HL-60 (cell line): ENCODE measurements at regions not wholly inside any gene's neighbourhood (a gene's known extent, or its start where the extent isn't known, plus 50 kb on each side); places are given as distances from the start of the nearest gene placed in this dataset.

ENCODE experiments used
- DNase-seq, 2 experiments: peaks; one replicate each; pipeline ENCODE4 v3.0.0-alpha.2; 2010 to 2020; ENCODE audit warnings: low read depth in 1 of 2, low spot score in 1 of 2
- H3K27ac ChIP-seq: fragments of 250-450 bp; sonication (Bioruptor Pico); replicated peaks from 2 replicates; pipeline ENCODE4 v1.5.1; 2020; ENCODE audit warnings: mild to moderate bottlenecking, moderate library complexity
- H3K27me3 ChIP-seq: fragments of 250-450 bp; sonication (Bioruptor Pico); 2 replicates; pipeline ENCODE4 v1.5.1; 2021; ENCODE audit warnings: mild to moderate bottlenecking, moderate library complexity; ENCODE audit not compliant: insufficient read depth, poor library complexity, severe bottlenecking
- H3K4me3 ChIP-seq: replicated peaks from 2 replicates; pipeline ENCODE4 v1.5.1; 2011; ENCODE audit warnings: mild to moderate bottlenecking, control low read depth, low read length; ENCODE audit not compliant: insufficient read depth
- GABPA ChIP-seq: IDR thresholded peaks from 2 replicates; pipeline ENCODE4 v1.6.1; 2012; ENCODE audit warnings: low read depth
- POLR2AphosphoS5 ChIP-seq: IDR thresholded peaks from 2 replicates; pipeline ENCODE4 v1.6.1; 2012; ENCODE audit warnings: low read depth
- SPI1 ChIP-seq: IDR thresholded peaks from 2 replicates; pipeline ENCODE4 v1.6.1; 2012; ENCODE audit warnings: low read depth, mild to moderate bottlenecking, borderline replicate concordance
- TF ChIP-seq, protein P1 (sequence below): IDR thresholded peaks from 2 replicates; pipeline ENCODE4 v1.6.1; 2012; ENCODE audit warnings: low read depth; ENCODE audit not compliant: insufficient replicate concordance
- TF ChIP-seq, protein P2 (sequence below): IDR thresholded peaks from one replicate; pipeline ENCODE4 v1.5.1; 2011; ENCODE audit warnings: low read length, control low read depth, inconsistent platforms; ENCODE audit not compliant: insufficient read depth

DNA sequence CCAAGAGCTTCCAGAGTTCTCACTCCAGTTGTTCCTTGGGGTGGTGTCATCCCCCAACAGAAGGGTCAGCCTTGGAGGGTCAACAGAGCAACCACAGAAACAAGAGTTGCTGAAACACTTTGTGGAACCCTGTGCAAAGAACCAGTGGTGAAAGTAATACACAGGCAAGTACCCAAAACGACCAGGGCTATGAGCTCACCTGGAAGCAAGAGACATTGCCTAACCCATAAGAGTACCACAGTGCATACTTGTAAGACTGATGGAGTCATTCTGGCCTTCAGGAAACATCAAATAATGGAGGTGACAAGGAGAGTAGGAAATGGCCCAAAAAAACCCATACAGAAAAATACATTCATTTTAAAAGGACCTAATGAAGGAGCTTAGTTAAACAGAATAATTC is 184.3 kb upstream of the TSC22D1 start:
- Histone ChIP-seq H3K27ac (no peak overlapping the region), H3K27me3 (peaks cover 3% of the 10 kb centered on the region), H3K4me3 (no peak overlapping the region)
- TF ChIP-seq SPI1 (no peak), POLR2AphosphoS5 (no peak), GABPA (no peak)
- TF ChIP-seq, protein P1, sequence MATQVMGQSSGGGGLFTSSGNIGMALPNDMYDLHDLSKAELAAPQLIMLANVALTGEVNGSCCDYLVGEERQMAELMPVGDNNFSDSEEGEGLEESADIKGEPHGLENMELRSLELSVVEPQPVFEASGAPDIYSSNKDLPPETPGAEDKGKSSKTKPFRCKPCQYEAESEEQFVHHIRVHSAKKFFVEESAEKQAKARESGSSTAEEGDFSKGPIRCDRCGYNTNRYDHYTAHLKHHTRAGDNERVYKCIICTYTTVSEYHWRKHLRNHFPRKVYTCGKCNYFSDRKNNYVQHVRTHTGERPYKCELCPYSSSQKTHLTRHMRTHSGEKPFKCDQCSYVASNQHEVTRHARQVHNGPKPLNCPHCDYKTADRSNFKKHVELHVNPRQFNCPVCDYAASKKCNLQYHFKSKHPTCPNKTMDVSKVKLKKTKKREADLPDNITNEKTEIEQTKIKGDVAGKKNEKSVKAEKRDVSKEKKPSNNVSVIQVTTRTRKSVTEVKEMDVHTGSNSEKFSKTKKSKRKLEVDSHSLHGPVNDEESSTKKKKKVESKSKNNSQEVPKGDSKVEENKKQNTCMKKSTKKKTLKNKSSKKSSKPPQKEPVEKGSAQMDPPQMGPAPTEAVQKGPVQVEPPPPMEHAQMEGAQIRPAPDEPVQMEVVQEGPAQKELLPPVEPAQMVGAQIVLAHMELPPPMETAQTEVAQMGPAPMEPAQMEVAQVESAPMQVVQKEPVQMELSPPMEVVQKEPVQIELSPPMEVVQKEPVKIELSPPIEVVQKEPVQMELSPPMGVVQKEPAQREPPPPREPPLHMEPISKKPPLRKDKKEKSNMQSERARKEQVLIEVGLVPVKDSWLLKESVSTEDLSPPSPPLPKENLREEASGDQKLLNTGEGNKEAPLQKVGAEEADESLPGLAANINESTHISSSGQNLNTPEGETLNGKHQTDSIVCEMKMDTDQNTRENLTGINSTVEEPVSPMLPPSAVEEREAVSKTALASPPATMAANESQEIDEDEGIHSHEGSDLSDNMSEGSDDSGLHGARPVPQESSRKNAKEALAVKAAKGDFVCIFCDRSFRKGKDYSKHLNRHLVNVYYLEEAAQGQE, result no peak
- TF ChIP-seq, protein P2, sequence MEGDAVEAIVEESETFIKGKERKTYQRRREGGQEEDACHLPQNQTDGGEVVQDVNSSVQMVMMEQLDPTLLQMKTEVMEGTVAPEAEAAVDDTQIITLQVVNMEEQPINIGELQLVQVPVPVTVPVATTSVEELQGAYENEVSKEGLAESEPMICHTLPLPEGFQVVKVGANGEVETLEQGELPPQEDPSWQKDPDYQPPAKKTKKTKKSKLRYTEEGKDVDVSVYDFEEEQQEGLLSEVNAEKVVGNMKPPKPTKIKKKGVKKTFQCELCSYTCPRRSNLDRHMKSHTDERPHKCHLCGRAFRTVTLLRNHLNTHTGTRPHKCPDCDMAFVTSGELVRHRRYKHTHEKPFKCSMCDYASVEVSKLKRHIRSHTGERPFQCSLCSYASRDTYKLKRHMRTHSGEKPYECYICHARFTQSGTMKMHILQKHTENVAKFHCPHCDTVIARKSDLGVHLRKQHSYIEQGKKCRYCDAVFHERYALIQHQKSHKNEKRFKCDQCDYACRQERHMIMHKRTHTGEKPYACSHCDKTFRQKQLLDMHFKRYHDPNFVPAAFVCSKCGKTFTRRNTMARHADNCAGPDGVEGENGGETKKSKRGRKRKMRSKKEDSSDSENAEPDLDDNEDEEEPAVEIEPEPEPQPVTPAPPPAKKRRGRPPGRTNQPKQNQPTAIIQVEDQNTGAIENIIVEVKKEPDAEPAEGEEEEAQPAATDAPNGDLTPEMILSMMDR, result no peak
- no peak for DNase-seq

DNA sequence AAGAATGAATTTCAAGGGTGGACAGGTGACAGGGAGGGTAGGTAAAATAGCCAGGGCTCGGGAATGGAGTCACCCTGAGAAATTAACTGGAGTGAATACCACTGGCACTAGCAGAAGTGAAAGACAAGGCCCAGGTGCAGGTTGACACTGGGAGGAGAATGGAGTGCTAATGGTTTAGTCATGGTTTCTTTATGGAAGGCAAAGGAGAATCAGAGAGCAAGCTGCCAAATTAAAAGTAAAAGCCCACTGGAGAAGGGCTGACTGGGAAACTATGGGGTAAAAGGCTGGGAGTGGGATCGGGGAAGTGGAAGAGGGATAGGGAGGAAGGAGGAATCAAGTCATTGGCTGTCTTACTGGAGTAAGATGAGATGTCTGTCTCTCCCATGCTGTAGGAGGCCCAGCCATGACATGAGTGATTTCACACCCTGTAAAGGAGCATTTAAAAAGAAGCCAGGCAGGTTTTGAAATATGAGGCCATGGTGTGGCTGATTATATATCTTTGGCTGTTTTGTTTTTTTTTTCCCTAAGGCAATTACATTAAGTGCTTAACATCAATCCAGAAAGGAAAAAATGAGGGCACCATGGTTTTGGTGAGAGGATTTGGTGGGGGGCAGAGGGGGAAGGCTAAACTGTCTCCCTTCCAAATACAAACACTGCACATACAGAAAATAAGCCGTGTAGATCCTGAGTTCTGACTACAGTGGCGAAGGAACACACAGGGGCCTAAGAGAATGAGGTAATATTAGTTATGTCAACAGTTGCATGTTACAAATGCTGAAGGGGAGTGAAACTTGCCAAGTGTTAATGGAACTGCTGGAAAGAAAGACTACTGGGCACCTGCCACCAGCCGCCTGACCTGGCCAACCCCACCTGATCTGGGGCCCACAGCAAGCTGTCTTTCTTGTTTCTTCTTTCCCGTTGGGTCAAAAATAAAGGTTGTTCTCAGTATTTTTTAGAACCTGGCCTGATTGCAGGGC is 183.5 kb upstream of the TSC22D1 start:
- Histone ChIP-seq H3K4me3 (no peak overlapping the region), H3K27ac (no peak overlapping the region), H3K27me3 (peaks cover 3% of the 10 kb centered on the region)
- DNase-seq, result no peak
- no peak for TF ChIP-seq POLR2AphosphoS5
- TF ChIP-seq, protein P1, result no peak
- TF ChIP-seq, protein P2, result no peak
- no peak for TF ChIP-seq SPI1
- TF ChIP-seq GABPA, result no peak

DNA sequence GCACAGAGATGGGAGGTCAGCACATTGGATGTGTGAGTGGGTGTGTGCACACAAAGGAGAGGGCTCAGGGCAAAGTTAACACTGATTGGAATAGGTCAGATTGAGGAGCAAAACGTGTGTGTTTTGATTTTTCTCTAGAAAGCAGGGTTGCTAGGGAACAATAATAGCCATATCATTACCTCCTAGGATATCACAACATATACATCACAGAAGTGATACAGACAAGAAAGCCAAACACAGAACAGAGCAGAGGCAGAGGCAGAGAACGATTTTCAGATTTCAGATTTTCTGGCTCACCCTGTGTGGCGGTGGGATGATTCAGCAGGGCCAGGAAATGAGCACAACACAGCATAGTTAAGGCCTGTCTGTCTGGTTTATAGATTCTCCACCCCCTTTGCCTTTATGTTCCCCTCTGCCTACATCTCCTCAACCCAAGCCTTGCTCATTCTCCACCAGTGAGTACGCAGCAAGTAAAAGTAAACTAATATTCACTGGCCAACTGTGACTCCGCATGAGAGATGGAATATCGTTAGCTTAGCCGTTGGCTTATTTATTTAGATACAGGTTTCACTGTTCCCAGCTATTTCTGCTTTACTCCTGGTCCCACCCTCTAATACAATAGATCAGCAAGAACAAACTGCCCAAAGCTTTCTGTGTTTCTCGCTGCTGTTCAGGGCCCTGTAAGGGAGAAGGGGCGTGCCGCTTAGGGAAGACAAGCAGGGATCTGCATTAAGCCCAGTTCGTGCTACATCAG is 182.7 kb upstream of the TSC22D1 start:
- DNase-seq, result no peak
- H3K27me3 ChIP-seq, result peaks cover 3% of the 10 kb centered on the region
- TF ChIP-seq POLR2AphosphoS5, result no peak
- TF ChIP-seq, protein P2, result no peak
- TF ChIP-seq SPI1, result no peak
- TF ChIP-seq, protein P1, result no peak
- TF ChIP-seq GABPA, result no peak
- no peak overlapping the region for H3K27ac ChIP-seq
- no peak overlapping the region for H3K4me3 ChIP-seq
